Liver (tissue), 8 donors: ENCODE measurements at regions not wholly inside any gene's neighbourhood (a gene's known extent, or its start where the extent isn't known, plus 50 kb on each side); places are given as distances from the start of the nearest gene placed in this dataset.

Experiments
- DNase-seq: peaks from one replicate; pipeline ENCODE4 v3.0.0-alpha.2; 2017; ENCODE audit warnings: low spot score
- H3K27ac ChIP-seq, 2 donors: one replicate each; pipeline ENCODE4 v1.7.0; 2013; ENCODE audit warnings: inconsistent platforms in 2 of 2, low read length in 2 of 2, control low read depth in 1 of 2, low read depth in 1 of 2, mild to moderate bottlenecking in 1 of 2
- H3K27me3 ChIP-seq, 4 donors: one replicate each; pipeline versions ENCODE4 v1.6.1 to v1.7.0; 2013; ENCODE audit warnings: low read length in 3 of 4, inconsistent platforms in 1 of 4, mild to moderate bottlenecking in 1 of 4, moderate library complexity in 1 of 4; ENCODE audit not compliant: control insufficient read depth in 4 of 4, insufficient read depth in 4 of 4
- H3K36me3 ChIP-seq, 4 donors: one replicate each; pipeline versions ENCODE4 v1.6.1 to v1.7.0; 2013; ENCODE audit warnings: low read length in 3 of 4, mild to moderate bottlenecking in 3 of 4, low read depth in 1 of 4, moderate library complexity in 1 of 4; ENCODE audit not compliant: control insufficient read depth in 4 of 4, insufficient read depth in 3 of 4
- H3K4me1 ChIP-seq, 4 donors: one replicate each; pipeline versions ENCODE4 v1.6.1 to v1.7.0; 2013; ENCODE audit warnings: low read length in 3 of 4, mild to moderate bottlenecking in 3 of 4, moderate library complexity in 1 of 4; ENCODE audit not compliant: control insufficient read depth in 4 of 4, insufficient read depth in 4 of 4
- H3K4me3 ChIP-seq, 3 donors: one replicate each; pipeline versions ENCODE4 v1.6.1 to v1.7.0; 2013; ENCODE audit warnings: low read length in 3 of 3, control low read depth in 1 of 3, low read depth in 1 of 3, mild to moderate bottlenecking in 1 of 3
- H3K9ac ChIP-seq, 2 donors: one replicate each; pipeline ENCODE4 v1.7.0; 2013; ENCODE audit warnings: low read length in 2 of 2, mild to moderate bottlenecking in 2 of 2, moderate library complexity in 2 of 2, control low read depth in 1 of 2, low read depth in 1 of 2
- H3K9me3 ChIP-seq, 4 donors: one replicate each; pipeline versions ENCODE4 v1.6.1 to v1.7.0; 2013; ENCODE audit warnings: low read length in 3 of 4; ENCODE audit not compliant: control insufficient read depth in 4 of 4
- CTCF ChIP-seq: fragments of 150-350 bp; IDR thresholded peaks from 2 replicates; pipeline ENCODE4 v1.5.1; 2017; ENCODE audit warnings: improper control_type of control experiment, low read depth, low read length; ENCODE audit not compliant: missing input control
- EGR1 ChIP-seq, 2 donors: IDR thresholded peaks; 2 replicates each; pipeline ENCODE4 v1.6.1; 2016 to 2018; ENCODE audit warnings: antibody characterized with exemption in 2 of 2, low read depth in 2 of 2
- FOXA1 ChIP-seq: IDR thresholded peaks from 2 replicates; pipeline ENCODE4 v1.6.1; 2016; ENCODE audit warnings: antibody characterized with exemption
- FOXA2 ChIP-seq: IDR thresholded peaks from 2 replicates; pipeline ENCODE4 v1.6.1; 2016; ENCODE audit warnings: antibody characterized with exemption
- GABPA ChIP-seq, 2 donors: IDR thresholded peaks in 1 of 2; conservative IDR thresholded peaks in 1 of 2; 2 replicates each; pipeline ENCODE4 v1.6.1; 2016; ENCODE audit warnings: antibody characterized with exemption in 2 of 2, mild to moderate bottlenecking in 1 of 2, moderate library complexity in 1 of 2
- HNF4A ChIP-seq, 2 donors: conservative IDR thresholded peaks; 2 replicates each; pipeline ENCODE4 v1.6.1; 2016; ENCODE audit warnings: antibody characterized with exemption in 2 of 2, mild to moderate bottlenecking in 2 of 2
- HNF4G ChIP-seq: IDR thresholded peaks from 2 replicates; pipeline ENCODE4 v1.6.1; 2016; ENCODE audit warnings: antibody characterized with exemption
- JUND ChIP-seq, 2 donors: IDR thresholded peaks; 2 replicates each; pipeline ENCODE4 v1.6.1; 2016; ENCODE audit warnings: antibody characterized with exemption in 2 of 2
- NR2F2 ChIP-seq: IDR thresholded peaks from 2 replicates; pipeline ENCODE4 v1.6.1; 2016; ENCODE audit warnings: antibody characterized with exemption
- RAD21 ChIP-seq, 2 donors: IDR thresholded peaks; 2 replicates each; pipeline ENCODE4 v1.6.1; 2016; ENCODE audit warnings: antibody characterized with exemption in 2 of 2, mild to moderate bottlenecking in 2 of 2
- RXRA ChIP-seq, 2 donors: IDR thresholded peaks; 2 replicates each; pipeline ENCODE4 v1.6.1; 2017 to 2018; ENCODE audit warnings: antibody characterized with exemption in 2 of 2, mild to moderate bottlenecking in 1 of 2
- SP1 ChIP-seq: IDR thresholded peaks from 2 replicates; pipeline ENCODE4 v1.6.1; 2018; ENCODE audit warnings: antibody characterized with exemption, mild to moderate bottlenecking
- TAF1 ChIP-seq: conservative IDR thresholded peaks from 2 replicates; pipeline ENCODE4 v1.6.1; 2016; ENCODE audit warnings: antibody characterized with exemption, mild to moderate bottlenecking
- YY1 ChIP-seq: IDR thresholded peaks from 2 replicates; pipeline ENCODE4 v1.6.1; 2016; ENCODE audit warnings: antibody characterized with exemption, mild to moderate bottlenecking
- ZBTB33 ChIP-seq: IDR thresholded peaks from 2 replicates; pipeline ENCODE4 v1.6.1; 2016; ENCODE audit warnings: antibody characterized with exemption
- WGBS: extraction: QIAGEN DNeasy Blood & Tissue Kit; methylation state at CpG from one replicate; pipeline ENCODE4 v1.1.7; 2013; 5-methylcytosine and 5-hydroxymethylcytosine counted together
- donor health status: healthy.
- donor health status: healthy.
- donor health status: healthy.
- donor health status: healthy.
- donor health status: healthy.

- H3K27ac ChIP-seq, result no peak overlapping the region
- WGBS, result 90% methylated on average over 5 of the region's 5 CpGs
These were observed 304.0 kb downstream of the DUSP10 start for GRCh38 chr1:221437926-221438325.

GRCh38 chr1:221439008-221439746 lies 302.7 kb downstream of the DUSP10 start:
- TF ChIP-seq NR2F2 (no peak), HNF4A (conservative IDR thresholded peaks at IDR 0.05) (no peak), EGR1 (IDR thresholded peaks at IDR 0.05; ENCODE audit: low read depth in 2 of 2) (no peak), HNF4G (no peak), CTCF (no peak), RXRA (IDR thresholded peaks at IDR 0.05) (no peak), YY1 (no peak), GABPA (IDR thresholded peaks at IDR 0.05 in 1 of 2, conservative IDR thresholded peaks at IDR 0.05 in 1 of 2) (no peak), RAD21 (IDR thresholded peaks at IDR 0.05) (no peak), FOXA2 (no peak)
- 79% methylated on average over 4 of the region's 4 CpGs for WGBS
- H3K9me3 ChIP-seq, result no peaks in the 10 kb centered on the region
- no peaks in the 10 kb centered on the region for H3K27me3 ChIP-seq
- no peak overlapping the region for H3K27ac ChIP-seq
- DNase-seq, result no peak
- no peak overlapping the region for H3K9ac ChIP-seq
- H3K4me1 ChIP-seq, result no peaks in the 10 kb centered on the region
- H3K4me3 ChIP-seq, result no peak overlapping the region
- H3K36me3 ChIP-seq, result no peaks in the 10 kb centered on the region

More at GRCh38 chr1:221437926-221438325, 304.0 kb downstream of the DUSP10 start:
- Histone ChIP-seq H3K4me1 (no peaks in the 10 kb centered on the region), H3K9ac (no peak overlapping the region), H3K4me3 (no peak overlapping the region), H3K27me3 (no peaks in the 10 kb centered on the region), H3K9me3 (no peaks in the 10 kb centered on the region), H3K36me3 (no peaks in the 10 kb centered on the region)
- DNase-seq, result no peak
- no peak for TF ChIP-seq CTCF
- no peak for TF ChIP-seq FOXA2
- TF ChIP-seq JUND (IDR thresholded peaks at IDR 0.05), result no peak
- TF ChIP-seq TAF1, result no peak
- no peak for TF ChIP-seq RAD21 (IDR thresholded peaks at IDR 0.05)
- no peak for TF ChIP-seq SP1
- no peak for TF ChIP-seq ZBTB33
- TF ChIP-seq HNF4G, result no peak
- no peak for TF ChIP-seq YY1
- TF ChIP-seq FOXA1, result no peak
- no peak for TF ChIP-seq GABPA (IDR thresholded peaks at IDR 0.05 in 1 of 2, conservative IDR thresholded peaks at IDR 0.05 in 1 of 2)
